B cell (primary cell): ENCODE measurements at regions not wholly inside any gene's neighbourhood (a gene's known extent, or its start where the extent isn't known, plus 50 kb on each side); places are given as distances from the start of the nearest gene placed in this dataset.

Experiments used
- ATAC-seq: fragments of 200-7000 bp; cut with Tn5 transposase; one replicate; pipeline ENCODE4 v1.10.0; 2021; ENCODE audit warnings: low read depth, mild to moderate bottlenecking, moderate number of reproducible peaks, moderate library complexity
- CTCF ChIA-PET: fragments of 350-600 bp; sonication (Branson Sonifier 250); formaldehyde crosslinking; loops from one replicate; lab custom pipeline; 2021; ENCODE audit warnings: antibody characterized with exemption, inconsistent platforms; lab: Charles Lee
- POLR2A ChIA-PET: fragments of 350-600 bp; sonication (Branson Sonifier 250); formaldehyde crosslinking; loops from one replicate; lab custom pipeline; 2021; ENCODE audit warnings: antibody characterized with exemption; lab: Charles Lee
- DNase-seq: peaks from one replicate; pipeline ENCODE4 v3.0.0; 2013
- H2AFZ ChIP-seq: 2 replicates; pipeline ENCODE4 v1.6.1; 2012; ENCODE audit warnings: mild to moderate bottlenecking, low read depth, low read length; ENCODE audit not compliant: insufficient read depth, poor library complexity, severe bottlenecking
- H3K27ac ChIP-seq, 2 donors: 1 replicate in 1 of 2; 2 replicates in 1 of 2; pipeline ENCODE4 v1.5.1; 2012 to 2013; ENCODE audit warnings: low read length in 2 of 2, mild to moderate bottlenecking in 2 of 2, moderate library complexity in 1 of 2
- H3K27me3 ChIP-seq, 4 experiments: fragments of 200-600 bp in 1 of 4; sonication (generic) in 1 of 4; replicated peaks in 1 of 4; 1 replicate in 2 of 4; 2 replicates in 2 of 4; pipeline versions ENCODE4 v1.6.1 to v1.7.0; 2013 to 2016; ENCODE audit warnings: low read length in 3 of 4, mild to moderate bottlenecking in 2 of 4, mixed read lengths in 1 of 4, moderate library complexity in 1 of 4; ENCODE audit not compliant: insufficient read depth in 4 of 4, control insufficient read depth in 3 of 4; ENCODE audit errors: control extremely low read depth in 1 of 4
- H3K36me3 ChIP-seq, 2 experiments: replicated peaks in 1 of 2; 1 replicate in 1 of 2; 2 replicates in 1 of 2; pipeline versions ENCODE4 v1.6.1 to v1.7.1; 2013; ENCODE audit warnings: low read length in 1 of 2; ENCODE audit not compliant: insufficient read depth in 2 of 2, control insufficient read depth in 1 of 2; ENCODE audit errors: control extremely low read depth in 1 of 2, extremely low read depth in 1 of 2
- H3K4me1 ChIP-seq, 2 donors: fragments of 200-600 bp in 1 of 2; sonication (generic) in 1 of 2; 1 replicate in 1 of 2; 2 replicates in 1 of 2; pipeline versions ENCODE4 v1.5.1 to v1.6.1; 2013 to 2017; ENCODE audit warnings: low read length in 2 of 2; ENCODE audit not compliant: control insufficient read depth in 2 of 2, insufficient read depth in 2 of 2
- H3K4me2 ChIP-seq: replicated peaks from 2 replicates; pipeline ENCODE3; 2012; ENCODE audit warnings: mild to moderate bottlenecking, low read depth, low read length; ENCODE audit not compliant: poor library complexity, severe bottlenecking
- H3K4me3 ChIP-seq, 5 experiments: fragments of 200-600 bp in 1 of 5; sonication (generic) in 1 of 5; 1 replicate in 3 of 5; 2 replicates in 2 of 5; pipeline versions ENCODE4 v1.5.1 to v1.7.0; 2011 to 2016; ENCODE audit warnings: low read length in 4 of 5, mild to moderate bottlenecking in 4 of 5, low read depth in 2 of 5, control low read depth in 1 of 5, moderate library complexity in 1 of 5; ENCODE audit not compliant: insufficient read depth in 1 of 5; ENCODE audit errors: control extremely low read depth in 1 of 5, extremely low read depth in 1 of 5
- H3K79me2 ChIP-seq: fragments of 200-600 bp; sonication (generic); one replicate; pipeline ENCODE4 v1.6.0; 2016; ENCODE audit warnings: low read length; ENCODE audit not compliant: control insufficient read depth, insufficient read depth
- H3K9ac ChIP-seq: fragments of 200-600 bp; sonication (generic); 2 replicates; pipeline ENCODE4 v1.6.1; 2017; ENCODE audit warnings: mild to moderate bottlenecking, low read length, moderate library complexity
- H3K9me3 ChIP-seq, 3 donors: one replicate each; pipeline versions ENCODE4 v1.6.1 to v1.7.1; 2013; ENCODE audit warnings: low read length in 2 of 3; ENCODE audit not compliant: control insufficient read depth in 2 of 3, insufficient read depth in 1 of 3; ENCODE audit errors: control extremely low read depth in 1 of 3
- H4K20me1 ChIP-seq: 2 replicates; pipeline ENCODE4 v1.6.0; 2012; ENCODE audit warnings: mild to moderate bottlenecking, low read length; ENCODE audit not compliant: insufficient read depth, control insufficient read depth, poor library complexity, severe bottlenecking
- H3K27ac Mint-ChIP-seq: one replicate; pipeline ENCODE4 v1.8.0; 2021; ENCODE audit warnings: mixed read lengths
- H3K27me3 Mint-ChIP-seq: one replicate; pipeline ENCODE4 v1.8.0; 2021; ENCODE audit warnings: mixed read lengths
- H3K4me1 Mint-ChIP-seq: one replicate; pipeline ENCODE4 v1.8.0; 2021; ENCODE audit warnings: mixed read lengths
- H3K4me3 Mint-ChIP-seq: one replicate; pipeline ENCODE4 v1.8.0; 2021; ENCODE audit warnings: mixed read lengths
- H3K9me3 Mint-ChIP-seq: one replicate; pipeline ENCODE4 v1.8.0; 2022; ENCODE audit warnings: mixed read lengths; ENCODE audit not compliant: insufficient read depth
- CTCF ChIP-seq: fragments of 200-600 bp; IDR thresholded peaks from one replicate; pipeline ENCODE4 v1.8.0; 2022; ENCODE audit warnings: antibody characterized with exemption, mild to moderate bottlenecking
- EZH2 ChIP-seq: IDR thresholded peaks from 2 replicates; pipeline ENCODE4 v1.6.1; 2012; ENCODE audit warnings: borderline replicate concordance, low read depth, mild to moderate bottlenecking, moderate library complexity, low read length; ENCODE audit not compliant: insufficient read depth, poor library complexity, severe bottlenecking
- WGBS: methylation state at CpG from one replicate; pipeline ENCODE4 v1.1.5; 2013; ENCODE audit warnings: missing lambda C conversion rate; ENCODE audit not compliant: insufficient coverage; 5-methylcytosine and 5-hydroxymethylcytosine counted together
- intact Hi-C: fragments of 100-400 bp; cut with micrococcal nuclease; formaldehyde crosslinking; loops from one replicate; pipeline ENCODE4 v1.10.0; 2022

DNA sequence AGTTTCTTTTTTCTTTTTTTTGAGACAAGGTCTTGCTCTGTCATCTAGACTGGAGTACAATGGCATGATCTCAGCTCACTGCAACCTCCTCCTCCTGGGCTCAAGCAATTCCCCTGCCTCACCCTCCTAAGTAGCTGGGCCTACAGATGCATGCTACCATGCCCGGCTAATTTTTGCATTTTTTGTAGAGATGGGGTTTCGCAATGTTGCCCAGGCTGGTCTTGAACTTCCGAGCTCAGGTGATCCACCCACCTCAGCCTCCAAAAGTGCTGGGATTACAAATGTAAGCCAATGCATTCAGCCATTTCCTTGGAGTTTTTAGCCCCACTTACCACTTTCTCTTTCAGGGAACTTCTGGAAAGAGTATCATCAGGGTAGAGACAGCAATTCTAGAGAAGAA is 153.3 kb upstream of the THSD7B start:
- H4K20me1 ChIP-seq: no peaks in the 10 kb centered on the region
- no peak overlapping the region for H3K4me3 Mint-ChIP-seq
- no peaks in the 10 kb centered on the region for H3K4me1 Mint-ChIP-seq
- no peaks in the 10 kb centered on the region for H3K4me1 ChIP-seq
- H3K27ac ChIP-seq: no peak overlapping the region
- no peaks in the 10 kb centered on the region for H3K27me3 Mint-ChIP-seq
- no peak overlapping the region for H3K27ac Mint-ChIP-seq
- H2AFZ ChIP-seq: no peak overlapping the region
- intact Hi-C loops: no loop called here
- no peak for DNase-seq
- no peak overlapping the region for H3K4me3 ChIP-seq
- H3K9me3 Mint-ChIP-seq: no peaks in the 10 kb centered on the region
- ATAC-seq: no peak
- no peaks in the 10 kb centered on the region for H3K9me3 ChIP-seq
- no peaks in the 10 kb centered on the region for H3K79me2 ChIP-seq
- no peaks in the 10 kb centered on the region for H3K27me3 ChIP-seq
- H3K9ac ChIP-seq: no peak overlapping the region
- H3K4me2 ChIP-seq: no peak overlapping the region
- POLR2A ChIA-PET: no interaction called here
- TF ChIP-seq CTCF (no peak), EZH2 (no peak)
- WGBS: 72% methylated on average over 3 of the region's 3 CpGs
- CTCF ChIA-PET: no interaction called here
- no peaks in the 10 kb centered on the region for H3K36me3 ChIP-seq

DNA sequence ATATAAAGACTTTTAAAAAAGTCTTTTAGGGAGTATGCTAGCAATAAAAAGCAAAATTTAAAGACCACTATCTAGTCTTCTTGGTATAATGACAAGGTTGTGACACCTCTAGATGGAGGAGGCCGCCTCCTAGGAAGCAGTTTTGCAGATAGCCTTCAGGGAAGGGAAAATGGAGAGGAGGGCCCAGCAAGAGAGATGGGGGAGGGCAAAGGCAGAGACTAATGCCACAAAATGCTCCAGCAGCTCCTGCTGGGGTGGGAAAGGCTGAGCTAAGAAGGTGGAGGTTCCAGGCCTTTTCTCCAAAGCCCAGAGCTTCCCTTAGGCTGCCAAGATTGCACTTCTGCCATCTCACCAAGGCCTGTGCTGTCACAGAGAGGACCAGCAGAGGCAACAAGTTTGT is 153.9 kb upstream of the THSD7B start:
- ATAC-seq (no peak), DNase-seq (no peak)
- CTCF ChIA-PET: no interaction called here
- H3K4me2 ChIP-seq: no peak overlapping the region
- H3K9ac ChIP-seq: no peak overlapping the region
- TF ChIP-seq EZH2 (no peak), CTCF (no peak)
- Mint-ChIP-seq H3K27ac (no peak overlapping the region), H3K4me1 (no peaks in the 10 kb centered on the region), H3K27me3 (no peaks in the 10 kb centered on the region), H3K9me3 (no peaks in the 10 kb centered on the region), H3K4me3 (no peak overlapping the region)
- POLR2A ChIA-PET: no interaction called here
- no peaks in the 10 kb centered on the region for H3K27me3 ChIP-seq
- H3K4me3 ChIP-seq: no peak overlapping the region
- H3K36me3 ChIP-seq: no peaks in the 10 kb centered on the region
- H3K79me2 ChIP-seq: no peaks in the 10 kb centered on the region
- H4K20me1 ChIP-seq: no peaks in the 10 kb centered on the region
- 80% methylated on average over 1 of the region's 1 CpG for WGBS
- H3K27ac ChIP-seq: no peak overlapping the region
- no peaks in the 10 kb centered on the region for H3K4me1 ChIP-seq
- no peaks in the 10 kb centered on the region for H3K9me3 ChIP-seq
- intact Hi-C loops: no loop called here
- H2AFZ ChIP-seq: no peak overlapping the region
